Stimulated activated CD4-positive, alpha-beta T cell treated with anti-CD3 and anti-CD28 coated beads, Interleukin-2, amount 100 ng/mL, for 48 hours (primary cell): ENCODE measurements at regions not wholly inside any gene's neighbourhood (a gene's known extent, or its start where the extent isn't known, plus 50 kb on each side); places are given as distances from the start of the nearest gene placed in this dataset.

Experiments used
- DNase-seq, 2 donors: peaks; one replicate each; pipeline ENCODE4 v3.0.0-alpha.2; 2020

GRCh38 chr12:90366286-90366685 lies 588.7 kb downstream of the CCER1 start:
- no peak for DNase-seq

DNA sequence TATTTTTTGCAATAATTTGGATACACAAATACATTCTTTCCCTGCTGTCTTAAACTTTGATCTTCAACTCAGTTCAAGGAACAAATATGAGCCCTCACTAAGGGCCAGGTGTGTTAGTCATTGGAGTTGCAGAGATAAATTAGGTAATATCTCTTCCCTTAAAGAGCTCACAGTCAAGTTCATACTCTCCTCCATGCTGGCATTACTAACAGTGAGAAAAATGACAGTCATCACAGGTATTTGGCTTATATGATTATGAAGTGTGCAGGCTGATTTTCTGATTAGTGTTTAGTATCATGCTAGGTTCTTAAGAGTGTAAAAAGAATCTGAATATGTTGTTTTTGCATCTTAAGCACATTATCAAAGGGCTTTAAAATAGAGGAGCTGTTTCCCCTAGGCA lies 594.7 kb downstream of the CCER1 start:
- no peak for DNase-seq

GRCh38 chr12:90355711-90356355 lies 599.1 kb downstream of the CCER1 start:
- no peak for DNase-seq

- no peak for DNase-seq
Observed at GRCh38 chr12:90343966-90344365, 611.0 kb downstream of the CCER1 start.

- DNase-seq: no peak
Observed at GRCh38 chr12:90342081-90342480, 612.9 kb downstream of the CCER1 start.

DNA sequence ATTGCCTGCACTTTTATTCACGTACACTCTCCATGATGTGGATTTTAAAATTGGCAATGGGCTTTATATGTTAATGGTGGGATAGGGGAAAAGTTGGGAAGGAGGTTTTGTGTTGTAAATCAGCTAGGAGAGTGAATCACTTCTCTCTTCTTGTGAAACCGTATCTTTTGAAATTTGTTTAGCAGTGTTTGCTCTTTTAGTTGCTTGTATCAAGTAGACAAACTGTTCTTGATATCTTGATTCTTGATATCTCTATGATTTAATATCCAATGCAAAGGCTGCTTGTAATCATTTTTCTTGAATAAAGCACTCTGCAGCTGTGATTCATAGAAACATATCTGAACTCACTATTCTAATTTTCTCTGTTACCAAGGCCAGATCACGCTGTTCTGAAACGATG lies 615.1 kb downstream of the CCER1 start:
- no peak for DNase-seq

DNA sequence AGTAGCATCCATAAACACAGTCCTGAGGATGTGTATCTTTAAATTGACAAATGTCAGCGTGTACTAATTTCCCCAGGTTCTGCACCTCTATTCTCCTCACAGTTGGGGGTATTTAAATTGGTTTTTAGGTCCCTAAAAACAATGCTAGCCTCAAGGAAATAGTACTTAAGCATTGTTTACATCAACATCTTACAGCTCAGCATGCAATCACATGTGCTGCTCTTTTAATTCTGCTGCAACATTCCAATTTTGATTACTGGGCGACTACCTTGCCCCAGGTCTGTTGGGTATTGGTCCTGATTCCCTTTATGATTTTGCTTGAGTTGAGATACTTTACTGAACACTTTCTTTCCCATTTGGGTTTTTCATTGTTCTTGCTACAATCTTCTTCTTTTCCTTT lies 616.6 kb downstream of the CCER1 start:
- no peak for DNase-seq

DNA sequence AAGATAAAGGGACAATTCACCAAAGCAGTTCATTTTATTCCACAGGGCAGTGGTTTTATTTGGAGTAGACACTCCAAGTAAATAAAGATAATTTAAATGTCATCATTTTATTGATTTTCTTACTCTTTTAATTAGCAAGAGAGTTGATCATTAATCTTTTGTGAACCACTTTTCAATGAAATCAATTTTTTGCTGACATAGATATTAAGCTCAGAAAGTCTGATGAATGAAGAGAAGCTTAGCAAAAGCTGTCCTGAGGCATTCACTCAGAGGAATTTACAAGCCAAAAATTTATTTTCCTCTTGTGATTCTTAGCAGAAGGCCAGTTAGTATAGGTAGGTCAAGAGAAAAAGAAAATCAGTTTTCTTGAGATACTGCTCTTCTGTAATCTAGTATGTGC lies 618.0 kb downstream of the CCER1 start:
- no peak for DNase-seq

DNA sequence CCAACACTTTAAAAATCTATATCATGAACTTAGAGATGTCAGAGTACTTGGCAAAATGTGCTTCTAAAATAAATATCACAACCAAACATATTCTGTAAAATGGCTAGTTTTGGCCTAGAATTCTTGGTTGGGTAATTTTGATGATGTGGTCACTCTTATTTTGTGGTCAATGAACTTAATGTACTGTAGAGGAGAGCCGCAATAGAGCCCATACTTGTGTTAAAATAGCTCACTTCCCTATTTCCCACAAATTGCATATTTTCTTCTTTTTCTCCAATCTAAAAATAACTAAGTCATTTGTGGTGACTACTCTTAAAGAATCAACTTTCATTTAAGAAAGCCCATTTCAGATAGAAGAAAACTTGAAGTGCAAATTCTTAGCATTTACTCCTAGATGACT lies 619.4 kb downstream of the CCER1 start:
- no peak for DNase-seq

- DNase-seq: no peak
Observed at GRCh38 chr12:90333939-90334338, 621.0 kb downstream of the CCER1 start.

DNA sequence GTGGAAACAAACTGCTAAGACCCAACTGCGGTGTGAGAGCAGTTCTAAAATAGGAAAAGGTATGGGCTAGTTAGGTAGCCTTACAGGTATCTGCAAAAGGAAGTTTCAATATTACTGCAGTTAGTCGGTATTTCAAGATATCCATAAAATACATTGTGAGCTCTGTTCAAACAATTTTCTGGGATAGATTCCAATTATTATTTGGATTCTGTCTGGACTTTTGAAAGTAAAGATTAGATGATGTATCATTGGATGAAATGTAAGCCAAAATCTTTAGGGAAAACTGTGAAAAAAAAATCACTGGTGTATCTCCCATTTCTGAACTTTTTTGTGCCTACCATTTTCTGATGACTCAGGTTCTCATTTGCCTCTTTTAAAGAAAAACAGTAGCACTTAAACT lies 621.6 kb downstream of the CCER1 start:
- DNase-seq: no peak

GRCh38 chr12:90331821-90332220 lies 623.2 kb downstream of the CCER1 start:
- no peak for DNase-seq

DNA sequence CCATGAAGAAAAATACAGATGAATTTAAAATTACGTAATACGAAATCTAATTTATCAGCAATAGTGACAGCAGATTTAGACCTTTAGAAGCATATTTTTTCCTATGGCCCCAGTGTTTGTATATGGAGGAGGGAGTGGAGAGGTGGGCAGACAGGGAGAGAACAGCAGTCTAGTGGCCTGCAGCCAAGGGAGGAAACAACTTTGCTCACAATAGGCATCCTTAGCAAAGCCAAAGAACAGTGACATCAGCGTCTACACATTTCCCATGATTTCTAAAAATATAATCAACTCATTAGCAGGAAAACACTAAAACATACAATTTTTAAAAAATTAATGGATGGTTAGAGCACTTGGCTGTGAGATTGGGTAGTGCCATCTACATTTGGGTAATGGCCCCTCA lies 622.6 kb upstream of the ATP2B1 start:
- no peak for DNase-seq

GRCh38 chr12:90327793-90328743 lies 619.4 kb upstream of the ATP2B1 start:
- DNase-seq: no peak

GRCh38 chr12:90323217-90323616 lies 614.6 kb upstream of the ATP2B1 start:
- DNase-seq: no peak

GRCh38 chr12:90322006-90322405 lies 613.4 kb upstream of the ATP2B1 start:
- no peak for DNase-seq

DNA sequence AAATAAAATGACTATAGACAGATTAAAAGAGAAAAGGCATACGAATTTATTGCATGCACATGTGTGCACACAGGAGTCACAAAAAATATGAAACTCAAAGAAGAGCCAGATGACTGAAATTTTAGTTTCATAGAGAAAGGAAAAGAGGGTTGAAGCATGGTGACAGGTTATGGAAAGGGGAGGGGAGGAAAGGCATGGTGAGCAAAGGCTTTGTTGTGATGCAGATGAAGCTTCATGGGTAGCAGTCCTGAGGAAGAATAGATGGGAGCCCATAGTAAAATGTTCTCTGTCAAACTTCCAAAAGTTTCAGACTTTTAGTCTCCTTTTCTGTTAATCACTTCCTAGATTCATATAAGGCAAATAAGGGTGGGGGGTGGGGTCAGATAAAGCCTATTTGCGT lies 612.7 kb upstream of the ATP2B1 start:
- no peak for DNase-seq

GRCh38 chr12:90311561-90311960 lies 602.9 kb upstream of the ATP2B1 start:
- no peak for DNase-seq

DNA sequence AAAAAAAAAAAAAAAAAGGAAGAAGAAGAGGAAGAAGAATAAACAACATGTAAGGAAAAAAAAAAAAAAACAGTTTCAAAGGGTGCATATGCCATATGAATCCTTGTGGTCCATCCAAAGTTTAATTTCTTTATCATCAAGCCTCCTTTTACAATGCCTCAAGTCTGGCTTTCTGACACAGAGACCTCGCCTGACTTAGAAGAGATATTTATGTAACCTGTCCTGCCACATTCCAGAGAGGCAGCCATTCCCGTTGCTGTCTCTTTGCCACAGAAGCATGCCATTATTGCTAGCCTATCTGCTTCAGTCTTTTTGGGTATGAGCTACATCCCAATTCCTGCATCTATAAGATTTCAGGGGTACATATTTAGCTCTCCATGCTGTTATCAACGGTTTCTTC lies 596.7 kb upstream of the ATP2B1 start:
- no peak for DNase-seq

- no peak for DNase-seq
Observed at GRCh38 chr12:90304231-90304630, 595.6 kb upstream of the ATP2B1 start.

DNA sequence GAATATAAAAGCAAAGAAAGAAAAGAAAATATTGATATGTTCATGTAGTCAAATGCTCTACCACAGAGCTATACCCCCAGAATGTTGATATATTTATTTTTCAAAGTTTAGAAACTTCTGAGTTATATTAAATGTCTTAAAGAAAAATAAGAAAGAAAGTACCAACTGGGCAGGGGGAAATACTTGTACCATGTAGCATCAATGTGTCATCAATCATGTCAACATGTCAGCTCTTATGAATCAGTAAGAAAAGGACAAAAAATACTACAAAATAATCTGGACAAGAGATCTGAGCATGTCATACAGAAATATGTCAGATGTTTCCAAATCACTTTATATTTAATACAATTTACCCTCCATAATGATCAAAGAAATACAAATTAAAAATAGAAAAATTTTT lies 595.1 kb upstream of the ATP2B1 start:
- DNase-seq: no peak

- no peak for DNase-seq
Observed at GRCh38 chr12:90301561-90302133, 593.0 kb upstream of the ATP2B1 start.

- no peak for DNase-seq
Observed at GRCh38 chr12:90301095-90301494, 592.5 kb upstream of the ATP2B1 start.

DNA sequence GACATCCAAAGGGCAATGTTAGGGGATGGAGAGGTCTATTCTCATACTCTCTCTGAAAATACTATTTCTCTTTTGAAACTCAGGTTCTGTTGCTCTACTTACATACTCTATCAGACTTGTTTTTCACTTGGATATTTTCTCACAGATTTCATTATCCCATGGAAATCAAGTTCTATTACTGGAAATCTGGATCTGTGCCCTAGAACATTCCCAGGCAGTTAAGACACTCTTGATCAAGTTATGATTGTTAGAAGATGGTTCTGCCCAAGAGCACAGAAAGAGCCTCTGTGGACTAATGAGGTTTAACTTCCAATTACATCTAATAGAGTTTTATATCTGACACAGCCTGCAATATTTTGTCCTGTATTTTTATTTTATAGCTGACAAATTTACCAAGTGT lies 591.0 kb upstream of the ATP2B1 start:
- no peak for DNase-seq
